HEK293 (cell line): ENCODE measurements at regions not wholly inside any gene's neighbourhood (a gene's known extent, or its start where the extent isn't known, plus 50 kb on each side); places are given as distances from the start of the nearest gene placed in this dataset.

Experiments used
- CTCF ChIA-PET: fragments of 350-600 bp; formaldehyde crosslinking; extraction: SDS; loops from one replicate; lab custom pipeline; 2021; ENCODE audit warnings: antibody characterized with exemption; lab: Yijun Ruan, JAX
- POLR2A ChIA-PET: fragments of 300-600 bp; formaldehyde crosslinking; extraction: SDS; loops from one replicate; lab custom pipeline; 2020; ENCODE audit warnings: antibody characterized with exemption, inconsistent platforms; lab: Yijun Ruan, JAX
- H3K27ac ChIP-seq: fragments of 200-500 bp; sonication (Bioruptor generic); 2 replicates; pipeline ENCODE4 v1.5.1; 2014; ENCODE audit warnings: low read depth, low read length, control low read depth, inconsistent platforms; ENCODE audit errors: extremely low read depth
- H3K36me3 ChIP-seq, 2 experiments: fragments of 200-500 bp in 1 of 2; sonication (Bioruptor generic) in 1 of 2; 1 replicate in 1 of 2; 2 replicates in 1 of 2; pipeline ENCODE4 v1.5.1; 2014 to 2017; ENCODE audit warnings: inconsistent platforms in 2 of 2, low read length in 2 of 2; ENCODE audit not compliant: control insufficient read depth in 2 of 2, insufficient read depth in 1 of 2
- H3K4me1 ChIP-seq: fragments of 200-500 bp; sonication (Bioruptor generic); 2 replicates; pipeline ENCODE4 v1.5.1; 2014; ENCODE audit warnings: mild to moderate bottlenecking, low read length, inconsistent platforms; ENCODE audit not compliant: control insufficient read depth, insufficient read depth
- H3K4me3 ChIP-seq: 2 replicates; pipeline ENCODE4 v1.5.1; 2011; ENCODE audit warnings: low read depth, mild to moderate bottlenecking, control low read depth, low read length, moderate library complexity
- H3K9me3 ChIP-seq: fragments of 200-500 bp; sonication (Bioruptor generic); 2 replicates; pipeline ENCODE4 v1.5.1; 2014; ENCODE audit warnings: low read depth, low read length, inconsistent platforms; ENCODE audit not compliant: control insufficient read depth, insufficient read depth
- GFI1B ChIP-seq: fragments of 450-650 bp; formaldehyde crosslinking; IDR thresholded peaks from 2 replicates; pipeline ENCODE4 v1.5.1; 2016; ENCODE audit warnings: missing biosample characterization, missing genetic modification characterization
- PRDM1 ChIP-seq: fragments of 450-650 bp; formaldehyde crosslinking; IDR thresholded peaks from 2 replicates; pipeline ENCODE4; 2016; ENCODE audit warnings: missing biosample characterization, missing genetic modification characterization
- SCRT1 ChIP-seq: fragments of 450-650 bp; formaldehyde crosslinking; IDR thresholded peaks from 2 replicates; pipeline ENCODE4 v1.5.1; 2016; ENCODE audit warnings: missing biosample characterization, missing genetic modification characterization, borderline replicate concordance
- ZBTB20 ChIP-seq: fragments of 450-650 bp; formaldehyde crosslinking; IDR thresholded peaks from 2 replicates; pipeline ENCODE4 v1.5.1; 2016; ENCODE audit warnings: missing biosample characterization, missing genetic modification characterization
- ZNF366 ChIP-seq: fragments of 450-650 bp; formaldehyde crosslinking; conservative IDR thresholded peaks from 2 replicates; pipeline ENCODE4 v1.5.1; 2016; ENCODE audit warnings: missing biosample characterization, missing genetic modification characterization
- ZNF391 ChIP-seq: fragments of 450-650 bp; formaldehyde crosslinking; IDR thresholded peaks from 2 replicates; pipeline ENCODE4 v1.5.1; 2016; ENCODE audit warnings: low read depth, missing biosample characterization, missing genetic modification characterization, borderline replicate concordance
- ZNF473 ChIP-seq: fragments of 450-650 bp; formaldehyde crosslinking; IDR thresholded peaks from 2 replicates; pipeline ENCODE4 v1.5.1; 2017; ENCODE audit warnings: missing biosample characterization, missing genetic modification characterization
- ZNF544 ChIP-seq: fragments of 450-650 bp; formaldehyde crosslinking; IDR thresholded peaks from 2 replicates; pipeline ENCODE4 v1.5.0; 2017; ENCODE audit warnings: missing biosample characterization, missing genetic modification characterization
- ZNF629 ChIP-seq: fragments of 450-650 bp; formaldehyde crosslinking; IDR thresholded peaks from 2 replicates; pipeline ENCODE4 v1.5.1; 2017; ENCODE audit warnings: missing biosample characterization, missing genetic modification characterization
- ZNF792 ChIP-seq: fragments of 450-650 bp; formaldehyde crosslinking; IDR thresholded peaks from 2 replicates; pipeline ENCODE4 v1.5.1; 2016; ENCODE audit warnings: missing biosample characterization, missing genetic modification characterization
- TF ChIP-seq, protein P1 (sequence below): fragments of 450-650 bp; formaldehyde crosslinking; IDR thresholded peaks from 2 replicates; pipeline ENCODE4 v1.5.1; 2016; ENCODE audit warnings: missing biosample characterization, missing genetic modification characterization, borderline replicate concordance
- TF ChIP-seq, protein P2 (sequence below): fragments of 450-650 bp; formaldehyde crosslinking; conservative IDR thresholded peaks from 2 replicates; pipeline ENCODE4 v1.5.1; 2016; ENCODE audit warnings: low read depth, missing biosample characterization, missing genetic modification characterization
- TF ChIP-seq, protein P3 (sequence below): fragments of 450-650 bp; formaldehyde crosslinking; conservative IDR thresholded peaks from 2 replicates; pipeline ENCODE4 v1.5.1; 2016; ENCODE audit warnings: low read depth, missing biosample characterization, missing genetic modification characterization
- TF ChIP-seq, protein P4 (sequence below): fragments of 450-650 bp; formaldehyde crosslinking; IDR thresholded peaks from 2 replicates; pipeline ENCODE4 v1.5.1; 2016; ENCODE audit warnings: missing biosample characterization, missing genetic modification characterization, low read depth

DNA sequence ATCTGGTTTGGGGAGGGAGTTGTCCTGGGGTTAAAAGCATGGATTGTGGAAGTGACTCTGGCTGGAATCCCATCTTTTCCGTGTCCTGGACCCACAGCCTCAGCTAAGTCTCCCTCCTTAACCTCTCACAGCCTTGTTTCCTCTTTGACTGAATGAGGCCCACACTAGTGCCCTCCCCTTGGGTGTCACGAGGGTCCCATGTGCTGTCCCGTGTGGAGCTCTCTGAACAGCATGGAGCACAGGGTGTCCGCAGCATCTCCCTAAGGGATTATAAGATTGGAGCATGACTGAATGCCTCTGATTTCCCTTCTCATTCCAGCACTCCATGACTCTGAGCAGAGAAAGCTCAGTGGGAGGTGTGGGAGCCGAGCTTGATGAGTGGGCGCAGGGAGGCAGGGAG, 182.5 kb downstream of the TEX29 start:
- Histone ChIP-seq H3K9me3 (no peaks in the 10 kb centered on the region), H3K36me3 (no peaks in the 10 kb centered on the region), H3K4me3 (no peak overlapping the region), H3K27ac (no peak overlapping the region), H3K4me1 (no peaks in the 10 kb centered on the region)
- ChIA-PET POLR2A (no interaction called here), CTCF (interaction anchor here (0.6 kb wide), 1 partner anchor 77 kb away, joined by 5 read pairs; no protein-coding TSS in a partner anchor)
- TF ChIP-seq ZNF544 (tag by site-specific recombination), result no peak
- no peak for TF ChIP-seq ZNF629 (tag by site-specific recombination)
- TF ChIP-seq, protein P1, sequence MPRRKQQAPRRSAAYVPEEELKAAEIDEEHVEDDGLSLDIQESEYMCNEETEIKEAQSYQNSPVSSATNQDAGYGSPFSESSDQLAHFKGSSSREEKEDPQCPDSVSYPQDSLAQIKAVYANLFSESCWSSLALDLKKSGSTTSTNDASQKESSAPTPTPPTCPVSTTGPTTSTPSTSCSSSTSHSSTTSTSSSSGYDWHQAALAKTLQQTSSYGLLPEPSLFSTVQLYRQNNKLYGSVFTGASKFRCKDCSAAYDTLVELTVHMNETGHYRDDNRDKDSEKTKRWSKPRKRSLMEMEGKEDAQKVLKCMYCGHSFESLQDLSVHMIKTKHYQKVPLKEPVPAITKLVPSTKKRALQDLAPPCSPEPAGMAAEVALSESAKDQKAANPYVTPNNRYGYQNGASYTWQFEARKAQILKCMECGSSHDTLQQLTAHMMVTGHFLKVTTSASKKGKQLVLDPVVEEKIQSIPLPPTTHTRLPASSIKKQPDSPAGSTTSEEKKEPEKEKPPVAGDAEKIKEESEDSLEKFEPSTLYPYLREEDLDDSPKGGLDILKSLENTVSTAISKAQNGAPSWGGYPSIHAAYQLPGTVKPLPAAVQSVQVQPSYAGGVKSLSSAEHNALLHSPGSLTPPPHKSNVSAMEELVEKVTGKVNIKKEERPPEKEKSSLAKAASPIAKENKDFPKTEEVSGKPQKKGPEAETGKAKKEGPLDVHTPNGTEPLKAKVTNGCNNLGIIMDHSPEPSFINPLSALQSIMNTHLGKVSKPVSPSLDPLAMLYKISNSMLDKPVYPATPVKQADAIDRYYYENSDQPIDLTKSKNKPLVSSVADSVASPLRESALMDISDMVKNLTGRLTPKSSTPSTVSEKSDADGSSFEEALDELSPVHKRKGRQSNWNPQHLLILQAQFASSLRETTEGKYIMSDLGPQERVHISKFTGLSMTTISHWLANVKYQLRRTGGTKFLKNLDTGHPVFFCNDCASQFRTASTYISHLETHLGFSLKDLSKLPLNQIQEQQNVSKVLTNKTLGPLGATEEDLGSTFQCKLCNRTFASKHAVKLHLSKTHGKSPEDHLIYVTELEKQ (tag by site-specific recombination), result no peak
- no peak for TF ChIP-seq PRDM1 (tag by site-specific recombination)
- TF ChIP-seq, protein P2, sequence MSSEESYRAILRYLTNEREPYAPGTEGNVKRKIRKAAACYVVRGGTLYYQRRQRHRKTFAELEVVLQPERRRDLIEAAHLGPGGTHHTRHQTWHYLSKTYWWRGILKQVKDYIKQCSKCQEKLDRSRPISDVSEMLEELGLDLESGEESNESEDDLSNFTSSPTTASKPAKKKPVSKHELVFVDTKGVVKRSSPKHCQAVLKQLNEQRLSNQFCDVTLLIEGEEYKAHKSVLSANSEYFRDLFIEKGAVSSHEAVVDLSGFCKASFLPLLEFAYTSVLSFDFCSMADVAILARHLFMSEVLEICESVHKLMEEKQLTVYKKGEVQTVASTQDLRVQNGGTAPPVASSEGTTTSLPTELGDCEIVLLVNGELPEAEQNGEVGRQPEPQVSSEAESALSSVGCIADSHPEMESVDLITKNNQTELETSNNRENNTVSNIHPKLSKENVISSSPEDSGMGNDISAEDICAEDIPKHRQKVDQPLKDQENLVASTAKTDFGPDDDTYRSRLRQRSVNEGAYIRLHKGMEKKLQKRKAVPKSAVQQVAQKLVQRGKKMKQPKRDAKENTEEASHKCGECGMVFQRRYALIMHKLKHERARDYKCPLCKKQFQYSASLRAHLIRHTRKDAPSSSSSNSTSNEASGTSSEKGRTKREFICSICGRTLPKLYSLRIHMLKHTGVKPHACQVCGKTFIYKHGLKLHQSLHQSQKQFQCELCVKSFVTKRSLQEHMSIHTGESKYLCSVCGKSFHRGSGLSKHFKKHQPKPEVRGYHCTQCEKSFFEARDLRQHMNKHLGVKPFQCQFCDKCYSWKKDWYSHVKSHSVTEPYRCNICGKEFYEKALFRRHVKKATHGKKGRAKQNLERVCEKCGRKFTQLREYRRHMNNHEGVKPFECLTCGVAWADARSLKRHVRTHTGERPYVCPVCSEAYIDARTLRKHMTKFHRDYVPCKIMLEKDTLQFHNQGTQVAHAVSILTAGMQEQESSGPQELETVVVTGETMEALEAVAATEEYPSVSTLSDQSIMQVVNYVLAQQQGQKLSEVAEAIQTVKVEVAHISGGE, result no peak
- TF ChIP-seq ZBTB20 (tag by site-specific recombination), result no peak
- TF ChIP-seq, protein P3, sequence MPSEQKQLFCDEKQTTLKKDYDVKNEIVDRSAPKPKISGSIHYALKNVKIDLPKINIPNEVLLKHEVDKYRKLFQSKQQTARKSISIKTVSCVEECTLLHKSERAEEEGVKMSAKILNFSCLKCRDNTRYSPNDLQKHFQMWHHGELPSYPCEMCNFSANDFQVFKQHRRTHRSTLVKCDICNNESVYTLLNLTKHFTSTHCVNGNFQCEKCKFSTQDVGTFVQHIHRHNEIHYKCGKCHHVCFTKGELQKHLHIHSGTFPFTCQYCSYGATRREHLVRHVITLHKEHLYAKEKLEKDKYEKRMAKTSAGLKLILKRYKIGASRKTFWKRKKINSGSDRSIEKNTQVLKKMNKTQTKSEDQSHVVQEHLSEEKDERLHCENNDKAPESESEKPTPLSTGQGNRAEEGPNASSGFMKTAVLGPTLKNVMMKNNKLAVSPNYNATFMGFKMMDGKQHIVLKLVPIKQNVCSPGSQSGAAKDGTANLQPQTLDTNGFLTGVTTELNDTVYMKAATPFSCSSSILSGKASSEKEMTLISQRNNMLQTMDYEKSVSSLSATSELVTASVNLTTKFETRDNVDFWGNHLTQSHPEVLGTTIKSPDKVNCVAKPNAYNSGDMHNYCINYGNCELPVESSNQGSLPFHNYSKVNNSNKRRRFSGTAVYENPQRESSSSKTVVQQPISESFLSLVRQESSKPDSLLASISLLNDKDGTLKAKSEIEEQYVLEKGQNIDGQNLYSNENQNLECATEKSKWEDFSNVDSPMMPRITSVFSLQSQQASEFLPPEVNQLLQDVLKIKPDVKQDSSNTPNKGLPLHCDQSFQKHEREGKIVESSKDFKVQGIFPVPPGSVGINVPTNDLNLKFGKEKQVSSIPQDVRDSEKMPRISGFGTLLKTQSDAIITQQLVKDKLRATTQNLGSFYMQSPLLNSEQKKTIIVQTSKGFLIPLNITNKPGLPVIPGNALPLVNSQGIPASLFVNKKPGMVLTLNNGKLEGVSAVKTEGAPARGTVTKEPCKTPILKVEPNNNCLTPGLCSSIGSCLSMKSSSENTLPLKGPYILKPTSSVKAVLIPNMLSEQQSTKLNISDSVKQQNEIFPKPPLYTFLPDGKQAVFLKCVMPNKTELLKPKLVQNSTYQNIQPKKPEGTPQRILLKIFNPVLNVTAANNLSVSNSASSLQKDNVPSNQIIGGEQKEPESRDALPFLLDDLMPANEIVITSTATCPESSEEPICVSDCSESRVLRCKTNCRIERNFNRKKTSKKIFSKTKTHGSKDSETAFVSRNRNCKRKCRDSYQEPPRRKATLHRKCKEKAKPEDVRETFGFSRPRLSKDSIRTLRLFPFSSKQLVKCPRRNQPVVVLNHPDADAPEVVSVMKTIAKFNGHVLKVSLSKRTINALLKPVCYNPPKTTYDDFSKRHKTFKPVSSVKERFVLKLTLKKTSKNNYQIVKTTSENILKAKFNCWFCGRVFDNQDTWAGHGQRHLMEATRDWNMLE (tag by site-specific recombination), result no peak
- TF ChIP-seq ZNF792 (tag by site-specific recombination), result no peak
- TF ChIP-seq ZNF391 (tag by site-specific recombination), result no peak

DNA sequence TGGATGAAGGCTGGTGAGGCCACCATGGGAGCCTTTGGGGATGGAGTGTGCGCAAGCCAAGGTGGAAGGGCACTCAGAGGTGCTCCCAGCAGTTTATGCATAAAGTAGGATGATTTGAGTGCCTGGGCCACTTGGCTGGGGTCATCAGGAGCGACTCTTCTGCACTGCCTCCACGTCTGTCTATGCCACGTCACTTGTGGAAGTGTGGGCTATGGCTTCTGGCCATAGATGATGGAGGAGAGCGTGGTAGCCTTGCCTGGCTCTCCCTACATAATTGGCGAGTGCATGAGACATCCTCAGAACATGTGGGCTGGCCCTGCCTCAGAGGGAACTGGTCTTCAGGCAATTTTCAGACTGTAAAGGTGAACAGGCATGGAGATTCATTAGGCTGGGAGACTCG, 182.9 kb downstream of the TEX29 start:
- ChIA-PET POLR2A (no interaction called here), CTCF (no interaction called here)
- Histone ChIP-seq H3K4me3 (no peak overlapping the region), H3K4me1 (no peaks in the 10 kb centered on the region), H3K36me3 (no peaks in the 10 kb centered on the region), H3K27ac (no peak overlapping the region), H3K9me3 (no peaks in the 10 kb centered on the region)
- TF ChIP-seq ZNF366 (tag by site-specific recombination), result no peak
- TF ChIP-seq ZNF473 (tag by site-specific recombination), result no peak
- no peak for TF ChIP-seq ZNF629 (tag by site-specific recombination)
- TF ChIP-seq, protein P3 (tag by site-specific recombination), result no peak
- TF ChIP-seq, protein P4, sequence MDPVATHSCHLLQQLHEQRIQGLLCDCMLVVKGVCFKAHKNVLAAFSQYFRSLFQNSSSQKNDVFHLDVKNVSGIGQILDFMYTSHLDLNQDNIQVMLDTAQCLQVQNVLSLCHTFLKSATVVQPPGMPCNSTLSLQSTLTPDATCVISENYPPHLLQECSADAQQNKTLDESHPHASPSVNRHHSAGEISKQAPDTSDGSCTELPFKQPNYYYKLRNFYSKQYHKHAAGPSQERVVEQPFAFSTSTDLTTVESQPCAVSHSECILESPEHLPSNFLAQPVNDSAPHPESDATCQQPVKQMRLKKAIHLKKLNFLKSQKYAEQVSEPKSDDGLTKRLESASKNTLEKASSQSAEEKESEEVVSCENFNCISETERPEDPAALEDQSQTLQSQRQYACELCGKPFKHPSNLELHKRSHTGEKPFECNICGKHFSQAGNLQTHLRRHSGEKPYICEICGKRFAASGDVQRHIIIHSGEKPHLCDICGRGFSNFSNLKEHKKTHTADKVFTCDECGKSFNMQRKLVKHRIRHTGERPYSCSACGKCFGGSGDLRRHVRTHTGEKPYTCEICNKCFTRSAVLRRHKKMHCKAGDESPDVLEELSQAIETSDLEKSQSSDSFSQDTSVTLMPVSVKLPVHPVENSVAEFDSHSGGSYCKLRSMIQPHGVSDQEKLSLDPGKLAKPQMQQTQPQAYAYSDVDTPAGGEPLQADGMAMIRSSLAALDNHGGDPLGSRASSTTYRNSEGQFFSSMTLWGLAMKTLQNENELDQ, result no peak
- no peak for TF ChIP-seq GFI1B
- no peak for TF ChIP-seq SCRT1 (tag by site-specific recombination)
